ENCODE measurements at regions not wholly inside any gene's neighbourhood (a gene's known extent, or its start where the extent isn't known, plus 50 kb on each side); places are given as distances from the start of the nearest gene placed in this dataset.

GRCh38 chr12:77204083-77204482 is 138.7 kb upstream of the E2F7 start:
- Histone ChIP-seq H3K27me3 (ENCODE audit: control insufficient read depth, insufficient read depth, low read length, poor library complexity, severe bottlenecking) (no peaks in the 10 kb centered on the region), H3K27ac (ENCODE audit: low read depth, low read length) (no peak overlapping the region), H3K4me3 (ENCODE audit: low read length) (no peak overlapping the region), H3K36me3 (ENCODE audit: control insufficient read depth, insufficient read depth, low read length) (no peaks in the 10 kb centered on the region), H3K9ac (ENCODE audit: extremely low read depth, low read length, poor library complexity, severe bottlenecking) (no peak overlapping the region), H3K9me3 (ENCODE audit: control insufficient read depth, low read length) (no peaks in the 10 kb centered on the region), H3K4me1 (ENCODE audit: control insufficient read depth, insufficient read depth, low read length) (no peaks in the 10 kb centered on the region)
- Mint-ChIP-seq H3K36me3 (ENCODE audit: low read depth) (no peaks in the 10 kb centered on the region), H3K9me3 (no peaks in the 10 kb centered on the region), H3K4me1 (no peaks in the 10 kb centered on the region), H3K27ac (no peak overlapping the region), H3K4me3 (no peak overlapping the region), H3K27me3 (ENCODE audit: insufficient read depth) (no peaks in the 10 kb centered on the region)
- TF ChIP-seq CTCF (conservative IDR thresholded peaks at IDR 0.05) = peak; percentile 74
- 89 to 94% methylated on average over 1 to 3 of the region's 3 CpGs for WGBS, 2 experiments (ENCODE audit: insufficient coverage in 1 of 2, insufficient read length in 1 of 2)
- peak; percentile 76 for DNase-seq

- H3K4me1 ChIP-seq (ENCODE audit: control insufficient read depth, insufficient read depth, low read length) = no peaks in the 10 kb centered on the region
- H3K9me3 Mint-ChIP-seq = no peaks in the 10 kb centered on the region
- no peak for TF ChIP-seq CTCF (conservative IDR thresholded peaks at IDR 0.05)
- H3K4me1 Mint-ChIP-seq = no peaks in the 10 kb centered on the region
- H3K9me3 ChIP-seq (ENCODE audit: control insufficient read depth, low read length) = no peaks in the 10 kb centered on the region
- no peak overlapping the region for H3K27ac ChIP-seq (ENCODE audit: low read depth, low read length)
- no peaks in the 10 kb centered on the region for H3K36me3 ChIP-seq (ENCODE audit: control insufficient read depth, insufficient read depth, low read length)
- no peak for DNase-seq
- no peaks in the 10 kb centered on the region for H3K27me3 ChIP-seq (ENCODE audit: control insufficient read depth, insufficient read depth, low read length, poor library complexity, severe bottlenecking)
- H3K4me3 ChIP-seq (ENCODE audit: low read length) = no peak overlapping the region
- 97% methylated on average over 2 of the region's 2 CpGs; no CpG with 5 or more reads in 1 of the 2 experiments for WGBS, 2 experiments (ENCODE audit: insufficient coverage in 1 of 2, insufficient read length in 1 of 2)
- H3K9ac ChIP-seq (ENCODE audit: extremely low read depth, low read length, poor library complexity, severe bottlenecking) = no peak overlapping the region
- no peak overlapping the region for H3K27ac Mint-ChIP-seq
- H3K4me3 Mint-ChIP-seq = no peak overlapping the region
- H3K27me3 Mint-ChIP-seq (ENCODE audit: insufficient read depth) = no peaks in the 10 kb centered on the region
- no peaks in the 10 kb centered on the region for H3K36me3 Mint-ChIP-seq (ENCODE audit: low read depth)
Measured at GRCh38 chr12:77202457-77203060, 137.2 kb upstream of the E2F7 start.

- Mint-ChIP-seq H3K27ac (no peak overlapping the region), H3K9me3 (no peaks in the 10 kb centered on the region), H3K4me3 (no peak overlapping the region), H3K27me3 (ENCODE audit: insufficient read depth) (no peaks in the 10 kb centered on the region), H3K4me1 (no peaks in the 10 kb centered on the region), H3K36me3 (ENCODE audit: low read depth) (no peaks in the 10 kb centered on the region)
- Histone ChIP-seq H3K27ac (ENCODE audit: low read depth, low read length) (no peak overlapping the region), H3K9me3 (ENCODE audit: control insufficient read depth, low read length) (no peaks in the 10 kb centered on the region), H3K9ac (ENCODE audit: extremely low read depth, low read length, poor library complexity, severe bottlenecking) (no peak overlapping the region), H3K36me3 (ENCODE audit: control insufficient read depth, insufficient read depth, low read length) (no peaks in the 10 kb centered on the region), H3K4me3 (ENCODE audit: low read length) (no peak overlapping the region), H3K4me1 (ENCODE audit: control insufficient read depth, insufficient read depth, low read length) (no peaks in the 10 kb centered on the region), H3K27me3 (ENCODE audit: control insufficient read depth, insufficient read depth, low read length, poor library complexity, severe bottlenecking) (no peaks in the 10 kb centered on the region)
- no peak for DNase-seq
- no peak for TF ChIP-seq CTCF (conservative IDR thresholded peaks at IDR 0.05)
- WGBS, 2 experiments (ENCODE audit: insufficient coverage in 1 of 2, insufficient read length in 1 of 2) = 90 to 94% methylated on average over 2 to 3 of the region's 3 CpGs
Measured at GRCh38 chr12:77189901-77190416, 124.6 kb upstream of the E2F7 start.
